ENCODE measurements at regions not wholly inside any gene's neighbourhood (a gene's known extent, or its start where the extent isn't known, plus 50 kb on each side); places are given as distances from the start of the nearest gene placed in this dataset.

DNA sequence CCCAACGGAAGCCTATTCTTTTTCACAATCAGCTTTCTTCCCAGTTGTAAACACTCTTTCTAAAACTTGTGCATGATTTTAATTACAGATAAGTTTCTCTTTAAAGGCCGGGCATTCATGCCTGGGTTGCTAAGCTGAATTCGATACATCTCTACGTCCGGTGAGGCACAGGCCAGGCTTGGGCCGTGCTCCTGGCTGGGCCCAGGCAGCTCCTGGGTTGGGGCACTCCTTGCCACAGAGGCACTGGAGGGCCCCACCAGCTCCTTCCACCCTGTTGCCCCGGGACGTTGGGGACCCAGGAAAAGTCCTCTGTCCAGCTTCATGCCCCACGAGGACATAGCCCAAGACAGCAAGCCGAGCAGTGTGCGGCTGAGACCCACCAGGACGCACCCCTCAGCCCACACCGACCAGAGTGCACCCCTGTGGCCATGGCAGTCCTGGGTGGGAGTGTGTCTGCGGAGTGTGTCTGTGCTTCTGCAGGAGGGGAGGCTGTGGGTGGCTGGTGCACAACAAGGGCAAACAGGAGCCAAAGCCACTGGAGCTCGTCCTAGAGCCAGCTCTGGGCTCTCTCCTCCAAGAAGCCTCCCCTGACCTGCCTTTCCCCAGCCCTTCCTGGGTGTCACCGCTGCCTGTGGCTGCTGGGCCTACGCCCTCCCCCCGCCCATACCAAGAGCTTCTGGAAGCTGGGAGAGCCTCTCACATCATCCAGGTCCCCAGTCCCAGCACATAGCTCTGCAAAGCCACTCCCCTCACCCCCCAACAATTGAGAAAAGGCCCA lies 128.0 kb upstream of the NKX1-1 start:
- 56 to 74% methylated on average over 10 to 17 of the region's 18 CpGs for WGBS, 2 donors
- TF ChIP-seq, protein P1, sequence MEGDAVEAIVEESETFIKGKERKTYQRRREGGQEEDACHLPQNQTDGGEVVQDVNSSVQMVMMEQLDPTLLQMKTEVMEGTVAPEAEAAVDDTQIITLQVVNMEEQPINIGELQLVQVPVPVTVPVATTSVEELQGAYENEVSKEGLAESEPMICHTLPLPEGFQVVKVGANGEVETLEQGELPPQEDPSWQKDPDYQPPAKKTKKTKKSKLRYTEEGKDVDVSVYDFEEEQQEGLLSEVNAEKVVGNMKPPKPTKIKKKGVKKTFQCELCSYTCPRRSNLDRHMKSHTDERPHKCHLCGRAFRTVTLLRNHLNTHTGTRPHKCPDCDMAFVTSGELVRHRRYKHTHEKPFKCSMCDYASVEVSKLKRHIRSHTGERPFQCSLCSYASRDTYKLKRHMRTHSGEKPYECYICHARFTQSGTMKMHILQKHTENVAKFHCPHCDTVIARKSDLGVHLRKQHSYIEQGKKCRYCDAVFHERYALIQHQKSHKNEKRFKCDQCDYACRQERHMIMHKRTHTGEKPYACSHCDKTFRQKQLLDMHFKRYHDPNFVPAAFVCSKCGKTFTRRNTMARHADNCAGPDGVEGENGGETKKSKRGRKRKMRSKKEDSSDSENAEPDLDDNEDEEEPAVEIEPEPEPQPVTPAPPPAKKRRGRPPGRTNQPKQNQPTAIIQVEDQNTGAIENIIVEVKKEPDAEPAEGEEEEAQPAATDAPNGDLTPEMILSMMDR (IDR thresholded peaks at IDR 0.05), result no peak
- TF ChIP-seq POLR2A (IDR thresholded peaks at IDR 0.05), result no peak
- intact Hi-C loops (cut with DNase I), result no loop called here
- H3K4me1 ChIP-seq, result no peaks in the 10 kb centered on the region
- no peaks in the 10 kb centered on the region for H3K27me3 ChIP-seq
- H3K4me3 ChIP-seq (replicated peaks in 1 of 3), result no peak overlapping the region
- H3K27ac ChIP-seq, result no peak overlapping the region
- H3K9me3 ChIP-seq, result no peaks in the 10 kb centered on the region
- DNase-seq, result no peak
- no peaks in the 10 kb centered on the region for H3K36me3 ChIP-seq

DNA sequence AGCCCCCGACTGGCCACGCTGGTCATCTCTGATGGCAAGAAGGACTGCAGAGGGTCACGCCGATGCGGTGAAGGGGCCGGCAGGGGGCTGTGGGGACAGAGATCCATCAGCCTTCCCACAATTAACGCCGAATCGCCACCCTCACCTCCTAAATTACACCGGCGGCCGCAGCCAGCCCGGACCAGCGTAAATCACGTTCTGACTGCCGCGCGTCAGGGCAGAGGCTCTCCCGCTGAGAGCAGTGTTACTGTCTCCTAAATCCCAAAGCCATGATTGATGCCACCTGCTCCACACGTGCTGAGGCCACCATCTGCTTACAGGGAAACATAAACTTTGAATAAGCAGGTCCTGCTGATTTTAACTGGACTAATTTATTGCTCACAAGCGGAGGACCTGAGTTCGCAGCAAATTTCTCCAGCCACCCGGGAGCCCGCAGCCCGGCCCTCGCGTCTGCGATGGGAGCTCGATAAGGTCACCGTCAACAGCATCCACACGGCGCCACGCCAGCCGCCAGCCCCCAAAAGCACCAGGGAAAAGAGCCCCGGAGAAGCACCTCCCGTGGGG lies 127.3 kb upstream of the NKX1-1 start:
- no peaks in the 10 kb centered on the region for H3K27me3 ChIP-seq
- no peaks in the 10 kb centered on the region for H3K9me3 ChIP-seq
- TF ChIP-seq, protein P1 (IDR thresholded peaks at IDR 0.05), result no peak
- TF ChIP-seq POLR2A (IDR thresholded peaks at IDR 0.05), result no peak
- H3K4me3 ChIP-seq (replicated peaks in 1 of 3), result no peak overlapping the region
- H3K4me1 ChIP-seq, result no peaks in the 10 kb centered on the region
- no peak overlapping the region for H3K27ac ChIP-seq
- WGBS, 2 donors, result 71 to 81% methylated on average over 35 to 36 of the region's 36 CpGs
- no peak for DNase-seq
- intact Hi-C loops (cut with DNase I), result no loop called here
- H3K36me3 ChIP-seq, result no peaks in the 10 kb centered on the region

DNA sequence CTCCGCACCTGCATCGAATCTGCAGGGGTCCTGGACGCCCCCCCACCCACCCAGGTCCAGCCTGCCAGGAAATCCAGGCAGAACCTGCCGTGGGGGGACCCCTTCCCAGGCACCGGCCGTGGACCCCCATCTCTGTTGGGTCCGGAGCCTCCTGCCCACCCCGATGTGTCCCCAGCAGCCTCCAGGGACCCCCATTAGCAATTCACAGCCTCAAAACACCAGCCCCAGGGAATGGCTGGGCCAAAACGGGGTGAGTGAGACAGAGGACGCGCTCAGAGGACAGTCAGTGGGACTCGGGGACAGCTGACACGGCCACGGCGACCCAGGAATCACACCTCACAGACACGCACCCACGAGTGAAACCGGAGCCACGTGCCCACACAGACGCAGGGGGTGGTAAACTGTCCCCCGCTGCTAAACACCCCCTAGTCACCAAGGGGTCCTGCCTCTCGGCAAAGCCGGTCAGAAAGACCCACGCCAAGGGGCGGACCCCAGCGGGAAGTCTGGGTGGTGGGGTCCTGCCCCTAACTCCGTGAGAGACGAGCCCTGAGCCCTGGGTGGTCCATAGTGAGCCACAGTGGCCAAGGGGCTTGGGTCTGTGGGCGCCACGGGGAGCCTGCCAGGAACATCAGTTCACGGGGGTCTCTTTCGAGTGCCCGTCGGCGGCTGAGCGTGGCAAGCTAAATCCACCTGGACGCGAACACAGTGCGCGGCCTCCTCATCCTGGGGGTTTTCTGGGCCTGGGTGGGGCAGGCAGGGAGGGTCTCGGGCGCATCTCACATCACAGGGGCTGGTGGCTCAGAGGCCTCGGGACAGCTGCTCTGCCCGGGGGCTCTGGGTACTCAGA lies 126.5 kb upstream of the NKX1-1 start:
- H3K27ac ChIP-seq, result no peak overlapping the region
- H3K36me3 ChIP-seq, result no peaks in the 10 kb centered on the region
- DNase-seq, result no peak
- H3K4me3 ChIP-seq (replicated peaks in 1 of 3), result no peak overlapping the region
- no peaks in the 10 kb centered on the region for H3K4me1 ChIP-seq
- no peaks in the 10 kb centered on the region for H3K27me3 ChIP-seq
- 92 to 95% methylated on average over 27 to 35 of the region's 44 CpGs for WGBS, 2 donors
- TF ChIP-seq POLR2A (IDR thresholded peaks at IDR 0.05), result no peak
- TF ChIP-seq, protein P1 (IDR thresholded peaks at IDR 0.05), result no peak
- H3K9me3 ChIP-seq, result no peaks in the 10 kb centered on the region
- intact Hi-C loops (cut with DNase I), result no loop called here

DNA sequence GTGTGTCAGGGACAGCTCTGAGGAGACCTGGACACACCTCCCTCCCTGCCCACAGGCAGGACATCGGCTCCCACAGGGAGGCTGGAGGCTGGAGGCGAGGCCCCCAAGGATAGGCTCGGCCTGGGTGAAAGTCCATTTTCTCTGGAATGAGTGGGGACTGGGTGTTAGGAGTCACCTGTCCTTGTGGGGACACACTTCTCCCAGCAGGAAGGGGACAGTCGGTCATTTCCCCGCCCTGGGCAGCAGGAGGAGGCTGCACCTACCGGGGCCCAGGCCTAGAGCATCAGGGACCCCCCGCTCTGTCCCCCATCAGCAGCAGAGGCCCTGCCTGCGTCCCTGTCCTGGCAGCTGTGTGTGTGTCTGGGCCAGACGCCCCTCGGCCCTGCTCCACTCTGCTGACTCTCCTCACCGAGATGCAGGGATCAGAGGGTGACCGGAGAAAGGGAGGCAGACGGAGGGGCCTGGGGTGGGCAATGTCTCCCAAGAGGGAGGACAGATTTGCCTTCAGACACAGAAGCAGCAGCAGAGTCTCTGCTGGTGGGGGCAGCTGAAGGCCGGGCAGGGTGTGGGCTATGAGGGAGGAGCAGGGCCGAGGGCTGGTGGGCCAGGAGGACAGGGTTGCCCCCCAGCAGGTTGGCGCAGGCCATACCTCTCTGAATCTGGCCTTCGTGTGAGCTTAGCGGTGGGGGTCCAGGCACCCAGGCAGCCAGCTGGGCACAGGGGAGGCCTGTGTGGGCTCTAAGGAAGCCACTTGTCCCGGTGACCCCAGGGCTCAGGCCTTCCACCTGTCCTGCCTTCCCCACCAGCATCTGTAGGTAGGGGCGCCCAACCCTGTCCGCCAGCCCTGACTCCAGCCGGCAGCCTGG lies 125.7 kb upstream of the NKX1-1 start:
- WGBS, 2 donors, result 86 to 89% methylated on average over 18 to 19 of the region's 22 CpGs
- Histone ChIP-seq H3K27ac (no peak overlapping the region), H3K4me1 (no peaks in the 10 kb centered on the region), H3K27me3 (no peaks in the 10 kb centered on the region), H3K9me3 (no peaks in the 10 kb centered on the region), H3K4me3 (replicated peaks in 1 of 3) (no peak overlapping the region), H3K36me3 (no peaks in the 10 kb centered on the region)
- no peak for DNase-seq
- no peak for TF ChIP-seq POLR2A (IDR thresholded peaks at IDR 0.05)
- TF ChIP-seq, protein P1 (IDR thresholded peaks at IDR 0.05), result no peak
- intact Hi-C loops (cut with DNase I), result no loop called here
